MCF 10A (cell line): ENCODE measurements at regions not wholly inside any gene's neighbourhood (a gene's known extent, or its start where the extent isn't known, plus 50 kb on each side); places are given as distances from the start of the nearest gene placed in this dataset.

Experiments
- BruUV-seq: library from RNA; stranded (reverse); fragments of 400-500 nt; replicated peaks from 2 replicates; lab custom pipeline; 2021; lab: Mats Ljungman, UMichigan
- CTCF ChIA-PET: fragments of 300-600 bp; sonication (Branson Sonifier 250); formaldehyde crosslinking; extraction: SDS; loops from one replicate; lab custom pipeline; 2021; ENCODE audit warnings: antibody characterized with exemption, inconsistent platforms; lab: Yijun Ruan, JAX
- POLR2A ChIA-PET: fragments of 300-600, 350-650 bp; sonication (Branson Sonifier 250); formaldehyde crosslinking; extraction: SDS; loops from one replicate; lab custom pipeline; 2020; ENCODE audit warnings: antibody characterized with exemption, inconsistent platforms; lab: Yijun Ruan, JAX
- DNase-seq: peaks from one replicate; pipeline ENCODE4 v3.0.0-alpha.2; 2018; ENCODE audit not compliant: unreplicated experiment
- H3K27ac Mint-ChIP-seq: one replicate; pipeline ENCODE4 v1.8.0; 2022; ENCODE audit warnings: mild to moderate bottlenecking, low read depth, mixed read lengths; ENCODE audit not compliant: unreplicated experiment
- H3K27me3 Mint-ChIP-seq: one replicate; pipeline ENCODE4 v1.8.0; 2022; ENCODE audit warnings: mixed read lengths; ENCODE audit not compliant: insufficient read depth, unreplicated experiment
- H3K36me3 Mint-ChIP-seq: one replicate; pipeline ENCODE4 v1.8.0; 2022; ENCODE audit warnings: mild to moderate bottlenecking, moderate library complexity, mixed read lengths; ENCODE audit not compliant: insufficient read depth, unreplicated experiment
- H3K4me1 Mint-ChIP-seq: one replicate; pipeline ENCODE4 v1.8.0; 2022; ENCODE audit warnings: mixed read lengths; ENCODE audit not compliant: insufficient read depth, unreplicated experiment
- H3K4me3 Mint-ChIP-seq: one replicate; pipeline ENCODE4 v1.8.0; 2022; ENCODE audit warnings: mild to moderate bottlenecking, moderate library complexity, mixed read lengths; ENCODE audit not compliant: unreplicated experiment
- H3K9me3 Mint-ChIP-seq: one replicate; pipeline ENCODE4 v1.8.0; 2022; ENCODE audit warnings: mixed read lengths; ENCODE audit not compliant: unreplicated experiment
- intact Hi-C: fragments of 100-400 bp; cut with micrococcal nuclease; formaldehyde crosslinking; loops from 2 replicates; pipeline ENCODE4 v1.14.1; 2022
- TF ChIP-seq, protein P1 (sequence below): fragments of 200-600 bp; IDR thresholded peaks from one replicate; pipeline ENCODE4 v1.8.0; 2022; ENCODE audit warnings: antibody characterized with exemption, mild to moderate bottlenecking; ENCODE audit not compliant: unreplicated experiment

DNA sequence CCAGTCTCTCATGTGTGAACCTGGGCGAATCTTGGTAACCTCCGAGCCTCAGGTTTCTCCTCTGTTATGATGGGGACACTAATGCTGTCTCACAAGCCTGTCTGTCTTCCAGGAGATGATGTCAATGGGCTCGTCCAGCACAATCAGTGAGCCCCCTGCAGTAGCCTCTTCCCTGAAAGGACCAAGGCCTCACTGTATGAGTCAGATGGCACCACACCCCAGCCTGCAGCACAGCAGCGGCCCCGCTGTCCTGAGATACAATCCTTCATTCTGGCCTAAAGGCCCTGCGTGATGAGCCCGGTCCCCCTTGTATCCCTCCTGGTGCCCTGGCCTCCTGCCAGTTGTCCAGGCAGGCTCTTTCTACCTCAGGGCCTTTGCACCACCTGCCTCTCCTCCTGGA is 234.4 kb downstream of the IRF8 start:
- POLR2A ChIA-PET, result no interaction called here
- CTCF ChIA-PET, result no interaction called here
- TF ChIP-seq, protein P1, sequence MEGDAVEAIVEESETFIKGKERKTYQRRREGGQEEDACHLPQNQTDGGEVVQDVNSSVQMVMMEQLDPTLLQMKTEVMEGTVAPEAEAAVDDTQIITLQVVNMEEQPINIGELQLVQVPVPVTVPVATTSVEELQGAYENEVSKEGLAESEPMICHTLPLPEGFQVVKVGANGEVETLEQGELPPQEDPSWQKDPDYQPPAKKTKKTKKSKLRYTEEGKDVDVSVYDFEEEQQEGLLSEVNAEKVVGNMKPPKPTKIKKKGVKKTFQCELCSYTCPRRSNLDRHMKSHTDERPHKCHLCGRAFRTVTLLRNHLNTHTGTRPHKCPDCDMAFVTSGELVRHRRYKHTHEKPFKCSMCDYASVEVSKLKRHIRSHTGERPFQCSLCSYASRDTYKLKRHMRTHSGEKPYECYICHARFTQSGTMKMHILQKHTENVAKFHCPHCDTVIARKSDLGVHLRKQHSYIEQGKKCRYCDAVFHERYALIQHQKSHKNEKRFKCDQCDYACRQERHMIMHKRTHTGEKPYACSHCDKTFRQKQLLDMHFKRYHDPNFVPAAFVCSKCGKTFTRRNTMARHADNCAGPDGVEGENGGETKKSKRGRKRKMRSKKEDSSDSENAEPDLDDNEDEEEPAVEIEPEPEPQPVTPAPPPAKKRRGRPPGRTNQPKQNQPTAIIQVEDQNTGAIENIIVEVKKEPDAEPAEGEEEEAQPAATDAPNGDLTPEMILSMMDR, result no peak
- Mint-ChIP-seq H3K4me1 (no peaks in the 10 kb centered on the region), H3K27ac (no peak overlapping the region), H3K27me3 (peaks cover 91% of the 10 kb centered on the region), H3K9me3 (no peaks in the 10 kb centered on the region), H3K36me3 (no peaks in the 10 kb centered on the region), H3K4me3 (no peak overlapping the region)
- intact Hi-C loops, result no loop called here
- no TSS peak for BruUV-seq
- no peak for DNase-seq

DNA sequence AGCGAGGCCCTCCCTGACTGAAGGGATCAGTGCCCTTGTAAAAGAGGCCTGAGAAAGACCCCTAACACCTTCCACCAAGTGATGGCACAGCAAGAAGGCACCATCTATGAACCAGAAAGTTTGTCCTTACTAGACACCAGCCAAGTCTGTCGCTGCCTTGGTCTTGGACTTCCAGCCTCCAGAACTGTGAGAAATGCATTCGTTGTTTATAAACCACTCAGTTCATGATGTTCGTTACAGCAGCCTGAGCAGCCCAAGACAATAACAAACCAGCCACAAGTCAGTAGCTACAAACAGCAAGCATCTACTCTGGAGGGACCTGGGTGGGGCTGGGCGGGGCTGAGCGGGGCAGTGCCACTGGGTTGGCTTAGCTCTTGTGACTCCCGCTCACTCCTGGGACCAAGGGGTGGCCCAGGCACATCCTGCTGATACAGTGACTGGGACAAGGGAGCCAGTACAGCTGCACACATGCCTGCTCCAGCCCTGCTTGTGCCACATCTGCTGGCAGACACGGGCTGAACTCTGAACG is 234.9 kb downstream of the IRF8 start:
- intact Hi-C loops, result no loop called here
- TF ChIP-seq, protein P1, result no peak
- peaks cover 91% of the 10 kb centered on the region for H3K27me3 Mint-ChIP-seq
- H3K9me3 Mint-ChIP-seq, result no peaks in the 10 kb centered on the region
- H3K27ac Mint-ChIP-seq, result no peak overlapping the region
- H3K4me3 Mint-ChIP-seq, result no peak overlapping the region
- DNase-seq, result no peak
- no peaks in the 10 kb centered on the region for H3K4me1 Mint-ChIP-seq
- ChIA-PET POLR2A (no interaction called here), CTCF (no interaction called here)
- H3K36me3 Mint-ChIP-seq, result no peaks in the 10 kb centered on the region
- no TSS peak for BruUV-seq

DNA sequence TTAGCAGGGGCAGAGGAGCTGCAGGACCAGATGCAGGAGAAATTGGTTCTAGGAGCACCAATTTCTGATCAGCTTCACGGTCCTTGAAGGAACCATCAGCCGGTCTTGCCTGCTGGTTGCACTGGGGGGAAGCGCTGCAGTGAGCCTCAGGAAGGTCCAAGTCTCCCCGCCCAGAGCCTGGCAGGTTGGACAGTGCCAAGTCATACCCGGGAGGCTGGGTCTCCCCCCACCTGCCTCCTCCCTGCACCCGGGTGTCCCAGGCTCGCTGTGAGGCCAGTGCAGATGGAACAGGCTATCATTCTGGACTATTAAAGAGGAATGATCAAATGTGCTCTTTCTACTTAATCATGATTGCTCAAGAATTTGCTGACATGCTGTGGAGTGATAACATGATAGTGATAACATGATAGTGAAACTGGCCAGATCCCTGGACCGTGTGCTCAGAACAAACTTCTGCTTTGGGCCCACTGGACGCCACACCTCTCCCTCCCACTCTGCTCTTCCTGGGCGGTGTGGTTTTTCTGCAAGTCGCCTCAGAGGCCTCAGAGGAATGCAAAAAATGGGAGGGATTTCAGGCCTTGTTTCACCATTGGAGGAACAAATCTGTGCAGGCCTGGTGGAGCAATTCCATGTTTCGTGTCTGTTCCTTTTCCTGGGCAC is 236.0 kb downstream of the IRF8 start:
- H3K27me3 Mint-ChIP-seq, result peaks cover 91% of the 10 kb centered on the region

DNA sequence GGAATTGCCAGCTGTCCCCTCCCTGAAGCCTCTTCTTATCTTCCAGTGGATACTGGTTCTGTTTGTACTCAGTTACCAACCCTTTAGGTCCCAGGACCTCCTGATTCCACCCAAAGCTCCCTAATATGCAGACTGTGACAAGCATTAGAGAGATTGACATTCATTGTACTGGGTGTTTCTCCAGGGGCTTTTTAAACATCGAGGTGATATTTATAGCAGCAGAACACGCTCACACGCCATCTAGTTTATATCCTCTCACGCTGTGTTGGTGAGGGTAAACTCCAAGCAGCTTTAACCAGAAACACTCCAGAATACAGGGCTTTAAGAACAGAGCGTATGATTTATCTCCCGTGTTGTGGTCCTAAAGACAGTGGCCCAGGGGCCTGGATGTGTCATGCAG is 238.4 kb downstream of the IRF8 start:
- DNase-seq, result no peak
- no TSS peak for BruUV-seq
- ChIA-PET POLR2A (no interaction called here), CTCF (no interaction called here)
- peaks cover 89% of the 10 kb centered on the region for H3K27me3 Mint-ChIP-seq
- no peak overlapping the region for H3K4me3 Mint-ChIP-seq
- H3K4me1 Mint-ChIP-seq, result no peaks in the 10 kb centered on the region
- H3K9me3 Mint-ChIP-seq, result no peaks in the 10 kb centered on the region
- TF ChIP-seq, protein P1, result no peak
- no peaks in the 10 kb centered on the region for H3K36me3 Mint-ChIP-seq
- intact Hi-C loops, result no loop called here
- no peak overlapping the region for H3K27ac Mint-ChIP-seq

More for the DNA sequence above, 236.0 kb downstream of the IRF8 start:
- ChIA-PET CTCF (no interaction called here), POLR2A (no interaction called here)
- H3K9me3 Mint-ChIP-seq, result no peaks in the 10 kb centered on the region
- intact Hi-C loops, result no loop called here
- TF ChIP-seq, protein P1, result no peak
- no peak overlapping the region for H3K4me3 Mint-ChIP-seq
- H3K36me3 Mint-ChIP-seq, result no peaks in the 10 kb centered on the region
- DNase-seq, result no peak
- BruUV-seq, result no TSS peak
- H3K27ac Mint-ChIP-seq, result no peak overlapping the region
- H3K4me1 Mint-ChIP-seq, result no peaks in the 10 kb centered on the region
